NCI-H2107 treated with DMSO at 0.1 percent for 48 hours (cell line): ENCODE measurements at regions not wholly inside any gene's neighbourhood (a gene's known extent, or its start where the extent isn't known, plus 50 kb on each side); places are given as distances from the start of the nearest gene placed in this dataset.

ENCODE experiments used
- DNase-seq: peaks from one replicate; lab custom pipeline; 2025; ENCODE audit not compliant: unreplicated experiment; lab: John Stamatoyannopoulos, UW

DNA sequence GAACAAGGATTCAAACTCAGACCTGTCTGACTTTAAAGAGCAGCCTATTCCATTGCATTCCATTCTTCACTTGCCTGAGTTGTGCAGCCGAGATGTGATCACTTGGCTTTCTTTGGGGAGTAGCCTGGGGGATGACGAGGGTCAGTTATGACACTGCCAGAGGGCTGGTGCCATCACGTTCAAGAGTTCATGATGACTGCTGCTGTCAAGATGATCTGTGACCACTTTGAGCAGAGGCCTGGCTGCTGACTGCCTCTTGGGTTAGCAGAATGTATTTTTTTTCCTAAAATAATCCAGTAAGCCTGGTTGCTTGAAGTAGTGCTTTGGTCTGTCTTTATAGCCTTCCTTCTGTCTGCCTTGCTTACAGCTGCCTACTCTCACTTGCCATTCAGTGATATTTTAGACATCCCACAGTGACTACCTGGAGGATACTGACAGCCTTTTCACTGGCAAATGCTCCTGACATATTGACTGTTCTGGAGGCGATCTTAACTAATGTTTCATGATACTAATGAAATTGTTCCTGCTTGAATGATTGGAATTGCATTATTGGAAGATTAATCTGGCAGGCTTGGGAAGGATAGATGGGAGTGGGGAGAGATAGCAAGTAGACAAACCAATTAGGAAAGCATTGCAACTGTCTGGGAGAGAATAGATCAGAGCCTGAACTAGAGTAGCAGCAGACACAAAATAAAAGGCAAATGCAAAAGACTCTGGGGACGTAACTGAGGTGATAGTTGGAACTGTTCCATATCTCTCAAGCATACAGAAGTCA, 221.6 kb upstream of the LCORL start:
- no peak for DNase-seq

DNA sequence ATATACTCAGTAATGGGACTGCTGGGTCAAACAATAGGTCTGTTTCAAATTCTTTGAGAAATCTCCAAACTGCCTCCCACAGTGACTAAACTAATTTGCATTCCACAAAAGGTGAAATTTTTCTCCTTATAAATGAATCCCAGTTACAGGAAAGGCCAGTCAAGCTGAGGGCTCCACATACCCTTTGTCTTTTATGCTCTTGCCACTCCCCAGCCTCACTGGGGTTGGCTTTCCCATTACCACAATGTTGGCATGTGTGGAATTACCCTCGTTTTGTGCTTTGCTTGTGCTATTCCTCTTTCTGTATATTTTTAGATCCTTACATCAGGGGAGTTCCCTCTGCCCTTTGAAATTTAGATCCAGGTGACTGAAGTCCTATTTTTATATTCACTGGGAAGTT, 220.2 kb upstream of the LCORL start:
- no peak for DNase-seq

DNA sequence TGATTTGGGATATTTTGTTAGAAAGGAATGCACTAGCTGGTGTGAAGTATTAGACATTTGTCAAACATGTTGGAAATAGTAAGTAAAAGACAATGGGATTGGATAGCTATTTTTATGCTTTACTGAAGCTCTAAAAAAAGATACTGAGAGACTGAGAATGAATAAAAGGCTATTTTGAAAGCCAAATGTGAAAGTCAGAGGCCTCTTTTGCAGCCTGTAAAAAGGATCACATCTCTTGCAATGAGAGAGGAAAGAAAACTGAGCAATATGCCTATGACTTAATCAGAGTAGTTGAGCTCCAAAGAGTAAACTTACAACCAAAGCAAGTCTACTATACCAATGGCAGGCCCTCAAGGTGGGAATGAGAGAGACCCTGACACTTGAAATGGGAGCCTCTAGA, 212.6 kb upstream of the LCORL start:
- no peak for DNase-seq

DNA sequence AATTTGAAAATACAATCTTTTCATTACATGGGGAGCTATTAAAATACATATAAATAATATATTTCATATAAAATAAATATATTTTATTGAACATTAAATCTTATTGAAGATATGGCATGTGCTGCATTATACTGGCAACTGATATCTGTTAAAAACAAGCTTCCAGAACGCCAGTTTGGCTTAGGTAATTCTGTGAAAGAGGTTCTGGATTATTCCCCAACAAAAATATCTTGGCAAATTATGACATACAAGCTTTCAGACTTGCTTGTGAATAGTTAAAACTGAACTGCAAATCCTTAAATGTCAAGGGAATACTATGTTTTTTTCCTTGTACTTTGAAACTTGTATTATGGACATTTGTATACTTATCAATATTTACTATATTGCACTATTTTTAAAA, 210.2 kb upstream of the LCORL start:
- no peak for DNase-seq

DNA sequence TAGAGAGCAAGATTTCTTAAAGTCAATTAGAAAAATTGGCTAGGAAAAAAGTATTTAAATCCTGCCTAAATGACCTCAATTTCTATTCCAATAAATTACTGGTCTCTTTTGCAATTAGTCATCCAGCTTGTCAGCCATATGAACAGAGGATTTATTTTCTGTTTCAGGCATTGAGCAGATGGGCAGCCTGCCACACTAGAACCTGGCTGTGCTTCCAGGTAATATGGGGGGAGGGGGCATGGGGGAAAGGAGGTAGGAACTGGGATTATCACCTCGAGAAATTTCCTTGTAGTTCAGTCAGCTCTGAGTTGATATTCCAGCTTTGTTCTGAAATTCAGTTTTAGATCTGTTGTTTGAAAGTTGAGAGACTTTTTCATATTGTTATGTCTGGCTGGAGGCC, 206.3 kb upstream of the LCORL start:
- no peak for DNase-seq

DNA sequence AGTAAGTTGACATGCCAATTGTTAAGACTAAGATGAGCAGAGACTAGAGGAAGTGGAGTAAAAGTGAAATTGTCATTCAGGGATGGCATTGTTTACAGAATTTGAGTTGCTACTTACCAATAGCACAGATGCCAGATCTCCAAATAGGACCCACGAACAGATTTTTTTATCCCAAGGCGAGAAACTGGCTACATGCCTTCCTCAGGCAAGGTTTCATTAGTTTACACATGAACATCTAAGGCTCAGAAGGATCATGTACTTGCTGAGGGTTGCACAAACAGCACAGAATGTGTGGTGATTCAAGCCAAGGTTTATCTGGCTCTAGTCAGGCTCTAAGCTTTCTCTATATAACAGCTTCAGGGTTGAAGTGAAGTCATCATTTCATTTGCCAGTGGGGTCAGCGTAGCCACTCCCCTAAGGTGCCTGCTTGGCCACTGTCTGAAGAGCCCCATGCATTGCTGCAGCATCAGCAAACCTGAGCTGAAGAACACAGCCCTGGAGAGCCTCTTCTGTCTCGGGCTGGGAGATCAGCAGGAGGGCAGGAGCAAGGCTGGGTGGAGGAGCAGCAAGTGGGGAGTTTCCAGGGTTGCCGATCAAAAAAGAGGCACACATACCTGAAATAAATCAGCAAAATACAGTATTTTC, 193.0 kb upstream of the LCORL start:
- DNase-seq: no peak

DNA sequence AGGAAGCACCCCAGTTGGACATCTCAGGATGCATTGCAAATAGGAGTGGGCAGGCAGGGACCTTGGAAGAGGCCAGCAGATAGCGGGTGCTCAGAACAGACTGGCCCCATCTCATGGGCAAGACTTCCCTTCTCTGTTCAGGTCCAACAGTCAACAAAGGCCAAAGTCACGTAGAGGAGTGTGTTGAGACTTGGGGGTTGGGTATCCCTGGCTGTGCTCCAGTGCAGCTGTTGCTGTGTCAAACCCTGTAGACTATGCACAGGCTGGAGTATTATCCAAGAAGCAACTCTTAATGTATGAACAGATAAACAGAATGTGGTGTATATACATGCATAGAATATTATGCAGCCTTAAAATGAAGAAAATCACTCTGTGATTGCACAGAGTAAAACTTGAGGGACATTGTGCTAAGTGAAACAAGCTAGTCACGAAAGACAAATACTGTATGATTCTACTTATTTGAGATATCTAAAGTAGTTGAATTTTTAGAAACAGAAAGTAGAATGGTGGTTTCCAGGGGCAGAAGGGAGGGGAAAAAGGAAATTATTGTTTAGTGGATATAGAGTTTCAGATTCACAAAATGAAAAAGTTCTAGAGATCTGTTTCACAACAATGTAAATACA, 192.1 kb upstream of the LCORL start:
- no peak for DNase-seq

DNA sequence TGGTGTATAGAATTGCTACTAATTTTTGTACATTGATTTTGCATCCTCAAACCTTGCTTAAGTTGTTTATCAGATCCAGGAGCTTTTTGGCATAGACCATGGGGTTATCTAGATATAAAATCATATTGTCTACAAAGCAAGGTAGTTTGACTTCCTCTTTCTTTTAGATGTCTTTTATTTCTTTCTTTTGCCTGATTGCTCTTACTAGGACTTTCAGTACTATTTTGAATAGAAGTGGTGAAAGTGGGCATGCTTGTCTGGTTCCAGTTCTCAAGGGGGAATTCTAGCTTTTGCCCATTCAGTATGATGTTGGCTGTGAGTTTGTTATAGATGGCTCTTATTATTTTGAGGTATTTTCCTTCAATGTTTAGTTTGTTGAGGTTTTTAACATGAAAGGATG, 187.9 kb upstream of the LCORL start:
- DNase-seq: no peak

DNA sequence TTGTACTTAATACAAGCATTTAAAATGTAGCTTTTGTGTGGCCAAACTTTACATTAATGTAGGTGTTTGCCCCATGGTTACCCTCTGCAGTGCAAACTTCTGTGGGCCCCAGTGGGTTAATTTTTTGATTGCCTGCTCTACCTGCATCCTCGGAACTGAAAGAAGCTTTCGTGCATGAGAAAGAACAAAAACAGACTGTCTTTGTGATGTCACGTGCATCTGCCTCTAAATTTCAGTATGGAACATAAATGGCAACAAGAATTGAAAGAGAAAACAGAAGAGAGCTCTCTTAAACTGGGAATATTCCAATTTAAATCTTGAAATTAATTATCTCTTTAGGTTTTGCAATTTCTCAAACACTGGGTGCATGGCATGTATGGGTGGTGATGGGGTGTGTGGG, 182.4 kb upstream of the LCORL start:
- DNase-seq: no peak

DNA sequence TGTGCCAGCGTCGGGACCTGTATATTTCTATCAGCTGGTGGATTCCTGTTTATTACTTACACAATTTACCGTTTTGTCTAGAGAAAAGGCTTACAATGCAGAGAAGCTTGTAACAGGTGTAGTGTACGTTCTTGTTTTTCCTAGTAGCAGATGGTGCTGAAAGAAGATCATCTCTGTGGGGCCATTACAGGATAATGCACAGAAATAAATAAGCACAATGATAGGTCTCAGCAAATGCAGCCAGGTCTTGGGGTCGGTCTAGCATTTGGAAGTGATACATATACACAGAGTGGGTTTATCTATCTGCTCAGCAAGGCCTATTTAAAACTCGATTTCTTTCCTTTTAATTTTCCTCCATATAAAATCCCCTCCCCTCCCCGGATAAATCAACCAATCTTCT, 180.9 kb upstream of the LCORL start:
- no peak for DNase-seq

DNA sequence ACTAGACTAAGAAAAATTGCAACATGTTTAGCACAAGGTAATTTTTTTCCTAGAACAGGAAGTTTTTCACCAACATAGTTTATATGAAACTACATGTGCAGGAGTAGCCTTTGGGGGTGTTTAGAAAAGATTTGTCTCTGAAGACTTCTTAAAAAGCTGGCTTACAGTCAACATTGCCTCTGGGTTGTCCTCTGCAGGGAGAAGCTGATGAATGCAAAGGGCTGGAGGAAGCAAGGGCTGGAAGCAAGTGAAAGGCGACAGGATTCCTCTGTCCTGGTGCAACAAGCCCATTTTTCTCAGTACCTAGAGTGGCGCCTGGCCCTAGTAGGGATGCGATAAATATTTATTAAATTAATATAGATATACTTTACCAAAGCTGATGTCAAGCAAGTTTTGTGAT, 180.3 kb upstream of the LCORL start:
- DNase-seq: no peak

DNA sequence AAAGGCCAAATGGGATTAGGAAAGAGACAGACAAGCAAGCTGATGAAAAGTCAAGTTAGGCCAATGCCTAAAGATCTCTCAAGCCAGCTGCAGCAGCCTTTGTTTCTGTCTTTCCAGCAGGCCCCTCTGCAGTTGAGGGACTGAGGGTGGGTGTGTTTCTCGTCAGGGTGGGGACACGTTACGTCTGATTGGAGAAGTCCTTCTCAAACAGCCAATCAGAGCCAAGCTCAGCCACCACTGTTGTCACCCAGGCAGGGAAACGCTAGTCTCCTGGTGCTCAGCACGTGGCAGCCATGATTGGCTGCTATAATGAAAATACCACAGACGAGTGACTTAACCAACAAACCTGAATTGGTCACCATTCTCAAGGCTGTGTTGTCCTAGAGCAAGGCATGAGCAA, 177.1 kb upstream of the LCORL start:
- DNase-seq: no peak

DNA sequence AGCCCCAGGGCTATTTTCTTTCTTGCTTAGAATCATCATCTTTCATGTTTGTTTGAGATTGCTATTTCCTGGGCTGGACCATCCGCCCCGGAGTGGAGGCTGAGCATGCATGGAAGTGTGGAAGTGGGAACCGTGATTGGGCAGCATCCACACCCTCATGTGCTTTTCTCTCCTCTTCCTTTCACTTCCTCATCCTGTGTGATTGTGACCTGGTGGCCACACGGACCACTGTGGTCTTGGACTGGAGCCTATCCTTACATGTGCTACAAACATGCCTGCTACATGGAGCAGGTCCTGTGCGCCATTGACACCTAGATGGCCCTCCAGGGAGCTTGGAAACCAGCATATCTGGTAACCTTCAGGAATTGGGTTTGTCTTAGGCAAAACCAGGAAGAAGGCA, 175.9 kb upstream of the LCORL start:
- no peak for DNase-seq

DNA sequence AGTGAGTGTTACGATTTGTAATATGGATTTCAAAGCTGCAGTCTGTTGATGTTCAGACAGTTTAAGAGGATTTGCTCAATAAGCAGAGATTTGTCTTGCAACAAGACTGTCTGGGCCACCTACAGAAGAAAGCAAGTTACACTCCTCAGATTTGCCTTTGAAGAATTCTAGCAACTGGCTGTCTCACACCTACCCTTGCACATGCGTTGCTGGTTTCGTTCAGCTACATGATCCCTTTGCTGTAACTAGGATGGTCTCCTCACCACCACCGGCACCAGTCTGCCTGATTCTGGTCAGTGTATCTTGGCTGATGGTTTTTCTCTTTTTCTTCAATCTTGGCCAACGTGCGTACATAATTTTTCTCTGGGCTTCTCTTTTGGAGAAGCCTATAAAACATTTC, 172.7 kb upstream of the LCORL start:
- no peak for DNase-seq

DNA sequence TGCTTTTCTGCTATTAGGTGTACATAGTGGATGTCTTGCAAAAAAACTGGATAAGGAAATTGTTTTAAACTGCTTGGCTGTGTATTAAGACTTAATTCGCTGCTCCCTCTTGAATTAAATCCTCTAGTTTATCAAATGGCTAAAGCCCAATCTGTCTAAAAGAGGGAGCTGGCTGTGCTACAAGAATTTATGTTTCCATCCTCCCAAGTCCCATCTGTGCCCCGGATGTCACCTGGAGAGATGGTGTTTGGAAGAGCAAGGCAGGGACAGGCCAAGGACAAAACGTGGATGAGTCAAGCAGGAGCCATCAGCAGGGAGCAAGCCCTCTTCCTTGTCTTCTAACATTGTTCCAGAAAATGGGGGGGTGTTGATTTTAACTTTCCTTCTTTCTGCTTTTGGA, 171.3 kb upstream of the LCORL start:
- DNase-seq: no peak

DNA sequence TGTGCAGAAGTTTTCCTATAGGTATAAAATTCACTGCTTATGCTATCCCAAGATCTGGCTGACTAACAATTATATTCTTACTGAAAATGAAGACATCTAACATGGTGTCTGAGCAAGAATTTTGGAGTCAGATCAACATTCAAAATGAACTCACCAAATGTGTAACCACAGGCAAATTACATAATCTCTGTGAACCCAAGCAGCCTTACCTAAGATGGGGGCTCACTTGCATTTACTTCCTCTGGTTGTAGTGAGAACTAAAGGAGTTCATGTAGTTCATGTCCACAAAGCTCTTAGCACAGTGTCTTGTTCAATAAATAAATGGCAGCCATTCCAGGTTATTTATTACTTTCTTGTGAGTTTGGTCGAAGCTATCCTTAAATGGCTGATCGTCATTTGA, 163.9 kb upstream of the LCORL start:
- no peak for DNase-seq

DNA sequence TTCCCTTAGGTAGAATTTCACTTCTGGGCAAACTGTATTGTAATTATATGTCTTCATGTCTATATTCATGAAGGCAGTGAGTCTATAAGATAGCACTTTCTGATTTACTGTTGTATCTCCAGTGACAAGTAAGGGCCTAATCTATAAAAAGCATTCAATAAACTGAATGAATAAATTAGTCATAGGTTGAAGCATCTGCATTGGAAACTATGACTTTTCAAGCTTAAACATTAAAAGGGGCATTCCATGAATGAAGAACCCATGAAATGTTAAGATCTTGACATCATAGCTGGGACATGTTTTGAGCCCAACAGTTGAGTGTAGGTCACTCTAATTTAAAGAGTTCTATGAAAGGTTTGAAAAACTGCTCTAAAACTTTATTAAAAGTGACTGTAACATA, 159.3 kb upstream of the LCORL start:
- no peak for DNase-seq

DNA sequence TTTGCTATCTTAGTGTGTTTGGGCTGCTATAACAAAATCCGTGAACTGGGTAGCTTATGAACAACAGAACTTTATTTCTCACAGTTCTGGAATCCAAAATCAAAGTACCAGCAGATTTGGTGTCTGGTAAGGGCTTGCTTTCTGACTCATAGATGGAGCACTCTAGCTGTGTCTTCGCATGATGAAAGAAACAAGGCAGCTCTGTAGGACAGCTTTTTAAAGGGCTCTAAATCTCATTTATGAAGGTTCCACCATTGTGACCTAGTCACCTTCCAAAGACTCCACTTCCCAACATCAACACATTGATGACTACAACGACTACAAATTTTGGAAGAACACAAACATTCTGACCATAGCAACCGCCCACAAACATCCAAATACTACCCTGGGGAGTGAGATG, 158.6 kb upstream of the LCORL start:
- no peak for DNase-seq

DNA sequence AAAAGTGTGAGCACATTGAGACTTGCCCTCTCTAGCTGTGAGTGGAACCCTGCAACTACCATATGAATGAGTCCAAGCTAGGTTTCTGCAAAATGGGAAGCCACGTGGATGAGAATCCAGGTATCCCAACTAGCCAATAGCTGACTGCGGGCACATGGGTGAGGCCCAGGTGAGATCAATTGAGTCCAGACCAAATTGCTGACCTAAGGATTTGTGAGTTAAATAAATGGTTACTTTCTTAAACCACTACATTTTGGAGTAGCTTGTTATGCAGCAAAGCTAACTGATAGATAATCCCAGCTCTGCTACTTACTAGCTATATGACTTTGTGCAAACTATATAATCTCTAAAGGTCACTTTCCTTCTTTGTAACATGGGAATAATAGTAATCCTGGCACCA, 150.3 kb upstream of the LCORL start:
- no peak for DNase-seq

DNA sequence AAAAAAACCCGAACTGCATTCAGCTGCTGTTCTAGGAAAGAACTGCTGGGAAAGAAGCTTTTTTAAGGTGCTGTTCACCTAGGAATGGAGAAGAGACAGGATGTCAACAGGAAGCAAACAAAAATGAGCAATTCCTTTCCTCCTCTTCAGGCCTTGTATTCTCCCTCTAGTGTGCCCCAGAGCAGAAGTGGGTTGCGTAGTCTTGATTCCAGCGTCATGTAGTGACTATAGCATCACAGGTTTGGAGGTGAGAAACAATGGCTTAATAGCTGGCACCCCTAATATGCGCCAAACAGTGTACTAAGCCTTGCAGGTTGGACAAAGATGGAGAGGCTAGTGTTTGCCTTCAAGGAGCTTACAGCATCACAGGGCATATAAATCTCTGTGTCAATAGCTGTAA, 146.3 kb upstream of the LCORL start:
- no peak for DNase-seq

DNA sequence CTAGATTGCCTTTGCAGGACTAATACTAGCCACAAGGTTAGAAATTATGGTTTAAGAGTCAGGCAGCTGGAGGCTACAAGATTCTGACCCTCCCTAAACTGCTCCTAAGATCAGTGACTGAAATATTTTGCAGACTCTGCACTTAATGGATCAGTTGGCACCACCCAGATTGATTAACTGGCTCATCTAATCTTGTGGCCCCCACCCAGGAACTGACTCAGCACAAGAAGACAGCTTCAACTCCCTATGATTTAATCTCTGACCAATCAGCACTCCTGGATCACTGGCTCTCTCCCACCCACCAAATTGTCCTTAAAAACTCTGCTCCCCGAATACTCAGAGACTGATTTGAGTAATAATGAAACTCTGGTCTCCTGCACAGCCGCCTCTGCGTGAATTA, 145.4 kb upstream of the LCORL start:
- DNase-seq: no peak

DNA sequence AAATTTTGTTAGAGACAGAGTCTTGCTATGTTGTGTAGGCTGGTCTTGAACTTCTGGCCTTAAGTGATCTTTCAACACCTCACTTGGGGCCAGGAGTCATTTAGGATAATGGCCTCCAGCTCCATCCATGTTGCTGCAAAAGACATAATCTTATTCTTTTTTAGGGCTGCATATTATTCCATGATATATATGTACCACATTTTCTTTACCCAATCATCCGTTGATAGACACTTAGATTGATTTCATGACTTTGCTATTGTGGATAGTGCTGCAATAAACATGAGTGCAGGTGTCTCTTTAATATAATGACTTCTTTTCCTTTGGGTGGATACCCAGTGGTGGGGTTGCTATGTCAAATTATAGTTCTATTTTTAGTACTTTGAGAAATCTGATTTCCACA, 140.9 kb upstream of the LCORL start:
- no peak for DNase-seq
